GM23338 (cell line): ENCODE measurements at regions not wholly inside any gene's neighbourhood (a gene's known extent, or its start where the extent isn't known, plus 50 kb on each side); places are given as distances from the start of the nearest gene placed in this dataset.

Experiments used
- ATAC-seq: fragments of 200-7000 bp; cut with Tn5 transposase; 3 replicates; pipeline ENCODE4 v1.9.1; 2020
- DNase-seq: peaks from one replicate; pipeline ENCODE4 v3.0.0-alpha.2; 2015; ENCODE audit warnings: low spot score
- H2AFZ ChIP-seq: fragments of 200-600 bp; sonication (generic); 2 replicates; pipeline ENCODE4 v1.8.0; 2016; ENCODE audit warnings: antibody characterized with exemption, mild to moderate bottlenecking, moderate library complexity
- H3F3A ChIP-seq: fragments of 200-600 bp; sonication (generic); replicated peaks from 2 replicates; pipeline ENCODE4 v1.8.0; 2017; ENCODE audit warnings: antibody characterized with exemption, mixed run types, low read depth
- H3K27ac ChIP-seq: fragments of 200-600 bp; sonication (generic); 2 replicates; pipeline ENCODE4 v1.6.1; 2016; ENCODE audit warnings: low read depth
- H3K27me3 ChIP-seq: fragments of 200-600 bp; sonication (generic); 2 replicates; pipeline ENCODE4 v1.8.0; 2016; ENCODE audit warnings: mild to moderate bottlenecking, mixed run types, moderate library complexity; ENCODE audit not compliant: insufficient read depth
- H3K36me3 ChIP-seq: fragments of 200-600 bp; sonication (generic); 2 replicates; pipeline ENCODE4 v1.8.0; 2016; ENCODE audit warnings: mild to moderate bottlenecking; ENCODE audit not compliant: insufficient read depth
- H3K4me1 ChIP-seq: fragments of 200-600 bp; sonication (generic); 2 replicates; pipeline ENCODE4 v1.8.0; 2016; ENCODE audit warnings: mild to moderate bottlenecking, moderate library complexity; ENCODE audit not compliant: insufficient read depth
- H3K4me2 ChIP-seq: fragments of 200-600 bp; sonication (generic); 2 replicates; pipeline ENCODE4 v1.7.1; 2017; ENCODE audit warnings: mixed run types
- H3K4me3 ChIP-seq: fragments of 200-600 bp; sonication (generic); 2 replicates; pipeline ENCODE4 v1.6.1; 2016; ENCODE audit warnings: mixed run types
- H3K79me2 ChIP-seq: fragments of 200-600 bp; sonication (generic); replicated peaks from 2 replicates; pipeline ENCODE4 v1.8.0; 2017; ENCODE audit warnings: mild to moderate bottlenecking; ENCODE audit not compliant: insufficient read depth
- H3K9me2 ChIP-seq: fragments of 200-600 bp; sonication (generic); 2 replicates; pipeline ENCODE4 v1.8.0; 2017; ENCODE audit not compliant: insufficient read depth
- H4K20me1 ChIP-seq: fragments of 200-600 bp; sonication (generic); replicated peaks from 2 replicates; pipeline ENCODE4 v1.8.0; 2017; ENCODE audit warnings: mild to moderate bottlenecking; ENCODE audit not compliant: insufficient read depth
- H3K27ac Mint-ChIP-seq: 2 replicates; pipeline ENCODE4 v1.8.0; 2020; ENCODE audit warnings: inconsistent platforms, mild to moderate bottlenecking, moderate library complexity, mixed read lengths
- H3K27me3 Mint-ChIP-seq: 3 replicates; pipeline ENCODE4 v1.8.0; 2022; ENCODE audit warnings: low read depth, mild to moderate bottlenecking, moderate library complexity, mixed read lengths, inconsistent platforms; ENCODE audit not compliant: insufficient read depth, poor library complexity
- H3K36me3 Mint-ChIP-seq: 3 replicates; pipeline ENCODE4 v1.8.0; 2021; ENCODE audit warnings: low read depth, mild to moderate bottlenecking, inconsistent platforms, moderate library complexity, mixed read lengths
- H3K4me1 Mint-ChIP-seq: 3 replicates; pipeline ENCODE4 v1.8.0; 2020; ENCODE audit warnings: mild to moderate bottlenecking, inconsistent platforms, mixed read lengths
- H3K4me3 Mint-ChIP-seq: 3 replicates; pipeline ENCODE4 v1.8.0; 2021; ENCODE audit warnings: moderate library complexity, mild to moderate bottlenecking, inconsistent platforms, mixed read lengths
- H3K9me3 Mint-ChIP-seq: 3 replicates; pipeline ENCODE4 v1.8.0; 2020; ENCODE audit warnings: moderate library complexity, mild to moderate bottlenecking, inconsistent platforms, mixed read lengths
- CREB1 ChIP-seq: fragments of 250-450 bp; sonication (Bioruptor Pico); IDR thresholded peaks from 2 replicates; pipeline ENCODE4 v1.5.0; 2020; ENCODE audit warnings: low read depth, mild to moderate bottlenecking, moderate library complexity
- CTCF ChIP-seq, 2 experiments: fragments of 200-600 bp in 1 of 2; sonication (generic) in 1 of 2; conservative IDR thresholded peaks; 2 replicates each; pipeline versions ENCODE4 v1.5.1 to v1.6.1; 2016 to 2017; ENCODE audit warnings: antibody characterized with exemption in 2 of 2, low read depth in 2 of 2, mild to moderate bottlenecking in 2 of 2, moderate library complexity in 1 of 2
- EZH2phosphoT487 ChIP-seq: fragments of 200-600 bp; sonication (generic); IDR thresholded peaks from one replicate; pipeline ENCODE4 v1.8.1; 2018; ENCODE audit warnings: antibody characterized with exemption; ENCODE audit not compliant: unreplicated experiment
- JUNB ChIP-seq: IDR thresholded peaks from one replicate; pipeline ENCODE4 v1.6.1; 2016; ENCODE audit warnings: antibody characterized with exemption; ENCODE audit not compliant: unreplicated experiment
- NANOG ChIP-seq: IDR thresholded peaks from 2 replicates; pipeline ENCODE4 v1.6.1; 2016; ENCODE audit warnings: antibody characterized with exemption, borderline replicate concordance
- POLR2AphosphoS5 ChIP-seq: IDR thresholded peaks from 2 replicates; pipeline ENCODE4 v1.6.1; 2016; ENCODE audit warnings: antibody characterized with exemption, low read depth
- REST ChIP-seq: IDR thresholded peaks from one replicate; pipeline ENCODE4 v1.6.1; 2018; ENCODE audit warnings: antibody characterized with exemption; ENCODE audit not compliant: unreplicated experiment
- STAT1 ChIP-seq: IDR thresholded peaks from one replicate; pipeline ENCODE4 v1.6.1; 2016; ENCODE audit warnings: antibody characterized with exemption; ENCODE audit not compliant: unreplicated experiment
- ZNF114 ChIP-seq: fragments of 250-450 bp; sonication (Bioruptor Pico); IDR thresholded peaks from 2 replicates; pipeline ENCODE4 v1.5.0; 2020; ENCODE audit warnings: mild to moderate bottlenecking, moderate library complexity
- ZNF331 ChIP-seq: fragments of 250-450 bp; sonication (Bioruptor Pico); IDR thresholded peaks from 2 replicates; pipeline ENCODE4 v1.5.0; 2020; ENCODE audit warnings: low read depth, mild to moderate bottlenecking, moderate library complexity
- ZNF462 ChIP-seq: fragments of 250-450 bp; sonication (Bioruptor Pico); IDR thresholded peaks from 2 replicates; pipeline ENCODE4 v1.5.0; 2020; ENCODE audit warnings: mild to moderate bottlenecking, moderate library complexity

GRCh38 chr3:66622756-66623457 is 122.1 kb upstream of the LRIG1 start (continued):
- TF ChIP-seq REST (no peak), EZH2phosphoT487 (no peak), JUNB (no peak), NANOG (no peak)

- no peaks in the 10 kb centered on the region for H3K36me3 Mint-ChIP-seq
- Histone ChIP-seq H3K4me1 (peaks cover 10% of the 10 kb centered on the region), H3K36me3 (no peaks in the 10 kb centered on the region), H3F3A (no peaks in the 10 kb centered on the region), H2AFZ (no peak overlapping the region; the same call in 1 of the 2 replicates), H3K4me3 (no peak overlapping the region), H4K20me1 (no peaks in the 10 kb centered on the region), H3K79me2 (no peaks in the 10 kb centered on the region), H3K27me3 (no peaks in the 10 kb centered on the region), H3K4me2 (no peak overlapping the region), H3K27ac (no peak overlapping the region), H3K9me2 (no peaks in the 10 kb centered on the region)
- H3K4me3 Mint-ChIP-seq = no peak overlapping the region
- peaks cover 4% of the 10 kb centered on the region for H3K27me3 Mint-ChIP-seq
- ATAC-seq = no peak
- DNase-seq = no peak
- H3K27ac Mint-ChIP-seq = no peak overlapping the region
- H3K4me1 Mint-ChIP-seq = peaks cover 27% of the 10 kb centered on the region
- no peaks in the 10 kb centered on the region for H3K9me3 Mint-ChIP-seq
- TF ChIP-seq NANOG (no peak), ZNF462 (CRISPR knock-in tag) (no peak), ZNF331 (no peak), JUNB (no peak), POLR2AphosphoS5 (no peak), CREB1 (CRISPR knock-in tag) (no peak), ZNF114 (CRISPR knock-in tag) (no peak), STAT1 (no peak), CTCF (conservative IDR thresholded peaks at IDR 0.05; ENCODE audit: low read depth in 2 of 2) (no peak)
Measured at GRCh38 chr3:66625505-66626216, 124.8 kb upstream of the LRIG1 start.
